Glutamatergic neuron (in vitro differentiated cells): ENCODE measurements at regions not wholly inside any gene's neighbourhood (a gene's known extent, or its start where the extent isn't known, plus 50 kb on each side); places are given as distances from the start of the nearest gene placed in this dataset.

Experiments used
- DNase-seq: peaks from one replicate; pipeline ENCODE4 v3.0.0; 2022
- H3K27ac Mint-ChIP-seq: one replicate; pipeline ENCODE4 v1.8.0; 2020; ENCODE audit warnings: mild to moderate bottlenecking, mixed read lengths, inconsistent platforms; ENCODE audit not compliant: unreplicated experiment
- H3K27me3 Mint-ChIP-seq: one replicate; pipeline ENCODE4 v1.8.0; 2020; ENCODE audit warnings: mild to moderate bottlenecking, moderate library complexity, mixed read lengths, inconsistent platforms; ENCODE audit not compliant: unreplicated experiment
- H3K36me3 Mint-ChIP-seq: one replicate; pipeline ENCODE4 v1.8.0; 2020; ENCODE audit warnings: mild to moderate bottlenecking, mixed read lengths, inconsistent platforms; ENCODE audit not compliant: unreplicated experiment
- H3K4me1 Mint-ChIP-seq: one replicate; pipeline ENCODE4 v1.8.0; 2020; ENCODE audit warnings: mild to moderate bottlenecking, low read depth, mixed read lengths, inconsistent platforms; ENCODE audit not compliant: unreplicated experiment
- H3K4me3 Mint-ChIP-seq: one replicate; pipeline ENCODE4 v1.8.0; 2020; ENCODE audit warnings: mild to moderate bottlenecking, mixed read lengths, inconsistent platforms; ENCODE audit not compliant: unreplicated experiment
- H3K9me3 Mint-ChIP-seq: one replicate; pipeline ENCODE4 v1.8.0; 2020; ENCODE audit warnings: mild to moderate bottlenecking, moderate library complexity, mixed read lengths, inconsistent platforms; ENCODE audit not compliant: unreplicated experiment
- CTCF ChIP-seq: fragments of 200-600 bp; sonication (generic); IDR thresholded peaks from one replicate; pipeline ENCODE4 v1.5.0; 2021; ENCODE audit not compliant: partially characterized antibody, unreplicated experiment

GRCh38 chr1:8135250-8135649 lies 109.1 kb upstream of the ERRFI1 start:
- no peak for TF ChIP-seq CTCF
- DNase-seq = no peak
- Mint-ChIP-seq H3K36me3 (no peaks in the 10 kb centered on the region), H3K4me1 (peaks cover 2% of the 10 kb centered on the region), H3K9me3 (peaks cover 2% of the 10 kb centered on the region), H3K27ac (no peak overlapping the region), H3K27me3 (peaks cover 2% of the 10 kb centered on the region), H3K4me3 (no peak overlapping the region)

GRCh38 chr1:8134546-8135235 lies 108.6 kb upstream of the ERRFI1 start:
- no peak for TF ChIP-seq CTCF
- DNase-seq = no peak
- Mint-ChIP-seq H3K27ac (no peak overlapping the region), H3K4me1 (peaks cover 2% of the 10 kb centered on the region), H3K4me3 (no peak overlapping the region), H3K9me3 (peaks cover 2% of the 10 kb centered on the region), H3K27me3 (peaks cover 2% of the 10 kb centered on the region), H3K36me3 (no peaks in the 10 kb centered on the region)

- DNase-seq = no peak
Observed at GRCh38 chr1:8133657-8134430, 107.7 kb upstream of the ERRFI1 start.

GRCh38 chr1:8133190-8133589 lies 107.1 kb upstream of the ERRFI1 start:
- no peak overlapping the region for H3K27ac Mint-ChIP-seq
- H3K36me3 Mint-ChIP-seq = no peaks in the 10 kb centered on the region
- H3K9me3 Mint-ChIP-seq = peaks cover 2% of the 10 kb centered on the region
- no peak for TF ChIP-seq CTCF
- no peak overlapping the region for H3K4me3 Mint-ChIP-seq
- no peak for DNase-seq
- H3K4me1 Mint-ChIP-seq = peaks cover 2% of the 10 kb centered on the region
- H3K27me3 Mint-ChIP-seq = peaks cover 2% of the 10 kb centered on the region

More at GRCh38 chr1:8133657-8134430, 107.7 kb upstream of the ERRFI1 start:
- no peaks in the 10 kb centered on the region for H3K36me3 Mint-ChIP-seq
- H3K27ac Mint-ChIP-seq = no peak overlapping the region
- no peak for TF ChIP-seq CTCF
- H3K4me3 Mint-ChIP-seq = no peak overlapping the region
- peaks cover 2% of the 10 kb centered on the region for H3K9me3 Mint-ChIP-seq
- H3K27me3 Mint-ChIP-seq = peaks cover 2% of the 10 kb centered on the region
- H3K4me1 Mint-ChIP-seq = peaks cover 2% of the 10 kb centered on the region

- no peak for TF ChIP-seq CTCF
- peaks cover 2% of the 10 kb centered on the region for H3K9me3 Mint-ChIP-seq
- H3K27me3 Mint-ChIP-seq = peaks cover 5% of the 10 kb centered on the region
- peaks cover 14% of the 10 kb centered on the region for H3K36me3 Mint-ChIP-seq
- no peaks in the 10 kb centered on the region for H3K4me1 Mint-ChIP-seq
- no peak overlapping the region for H3K4me3 Mint-ChIP-seq
- no peak overlapping the region for H3K27ac Mint-ChIP-seq
- no peak for DNase-seq
Observed at GRCh38 chr1:8127171-8127641, 101.1 kb upstream of the ERRFI1 start.
